Stimulated activated CD4-positive, alpha-beta T cell treated with anti-CD3 and anti-CD28 coated beads, Interleukin-2, amount 100 ng/mL, for 24 hours (primary cell): ENCODE measurements at regions not wholly inside any gene's neighbourhood (a gene's known extent, or its start where the extent isn't known, plus 50 kb on each side); places are given as distances from the start of the nearest gene placed in this dataset.

Experiments used
- DNase-seq, 2 donors: peaks; one replicate each; pipeline ENCODE4 v3.0.0-alpha.2; 2020

DNA sequence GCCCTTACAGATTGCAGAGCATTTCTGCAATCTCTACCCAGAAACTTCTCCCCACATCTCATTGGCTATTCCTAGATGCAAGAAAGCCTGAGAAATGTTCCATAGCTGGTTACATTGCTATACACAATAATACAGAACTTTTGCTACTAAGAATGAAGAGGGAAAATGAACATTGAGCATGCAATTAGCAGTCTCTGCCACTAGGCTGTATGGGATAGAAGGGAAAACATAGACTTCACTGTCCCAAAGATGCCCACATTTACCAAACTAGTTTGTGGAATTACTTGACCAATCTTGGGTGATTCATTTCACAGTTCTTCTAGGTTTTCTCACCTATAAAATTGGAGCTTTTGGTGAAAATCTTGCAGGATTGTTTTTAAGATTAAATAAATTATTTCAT, 265.7 kb upstream of the NT5C1B start:
- no peak for DNase-seq

DNA sequence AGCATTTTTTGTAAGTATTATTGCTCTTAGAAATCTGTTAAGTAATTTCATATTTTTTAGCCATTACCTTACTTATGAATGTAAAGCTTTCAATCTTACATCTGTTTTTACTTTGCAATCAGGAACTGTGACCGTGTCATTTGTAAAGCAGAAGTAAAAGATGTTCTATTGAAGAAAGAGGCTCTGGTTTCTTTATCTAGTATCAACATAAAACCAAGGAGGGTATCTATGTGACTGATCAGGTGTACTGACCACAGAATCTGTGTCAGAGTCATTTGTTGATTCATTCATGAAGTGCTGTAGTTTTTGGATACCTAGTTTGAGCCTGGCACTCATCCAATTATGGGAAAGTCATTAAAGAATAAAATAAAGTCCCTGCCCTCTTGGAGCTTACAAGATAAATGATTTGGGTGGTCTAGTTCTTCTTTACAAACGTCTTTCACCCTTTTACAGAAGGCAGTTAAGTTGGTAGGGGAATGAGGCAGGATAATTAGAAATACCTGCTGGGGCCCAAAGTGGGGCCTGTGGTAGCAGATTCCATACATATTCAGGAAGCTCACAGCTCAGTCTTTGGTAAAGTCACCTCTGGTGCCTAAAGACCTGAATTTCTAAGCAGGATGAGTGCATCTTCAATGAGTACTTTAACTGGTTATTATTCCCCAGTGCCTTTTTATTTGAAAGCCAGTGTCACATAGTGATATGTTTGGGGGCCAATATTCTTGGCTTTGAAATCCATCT, 260.6 kb upstream of the NT5C1B start:
- no peak for DNase-seq

GRCh38 chr2:18848646-18849045, 259.3 kb upstream of the NT5C1B start:
- DNase-seq = no peak

GRCh38 chr2:18845854-18846445, 256.6 kb upstream of the NT5C1B start:
- no peak for DNase-seq

DNA sequence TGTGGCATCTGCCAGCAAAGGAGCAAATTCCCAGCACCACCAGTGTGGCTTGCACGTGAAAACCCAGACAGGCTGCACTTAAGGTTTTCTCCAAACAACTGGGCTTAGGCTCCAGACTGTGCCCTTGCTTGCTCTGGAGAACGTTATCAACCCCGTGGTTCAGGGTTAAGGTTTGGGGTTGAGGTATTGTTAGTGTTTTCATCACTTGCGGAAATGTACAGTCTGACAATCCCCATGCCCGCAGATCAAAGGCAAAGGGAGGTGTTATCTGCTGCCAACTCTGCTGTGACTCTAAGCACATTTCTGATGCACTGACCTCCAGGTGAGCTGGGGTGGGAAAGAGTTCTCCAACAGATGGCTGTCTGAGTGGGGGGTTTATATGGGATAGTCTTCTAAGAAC, 253.5 kb upstream of the NT5C1B start:
- DNase-seq = no peak

- DNase-seq = no peak
Measured at GRCh38 chr2:18841248-18842150, 252.1 kb upstream of the NT5C1B start.

GRCh38 chr2:18837240-18837639, 247.9 kb upstream of the NT5C1B start:
- DNase-seq = no peak

- no peak for DNase-seq
Measured at GRCh38 chr2:18836436-18836835, 247.1 kb upstream of the NT5C1B start.

GRCh38 chr2:18835787-18836186, 246.4 kb upstream of the NT5C1B start:
- DNase-seq = no peak

DNA sequence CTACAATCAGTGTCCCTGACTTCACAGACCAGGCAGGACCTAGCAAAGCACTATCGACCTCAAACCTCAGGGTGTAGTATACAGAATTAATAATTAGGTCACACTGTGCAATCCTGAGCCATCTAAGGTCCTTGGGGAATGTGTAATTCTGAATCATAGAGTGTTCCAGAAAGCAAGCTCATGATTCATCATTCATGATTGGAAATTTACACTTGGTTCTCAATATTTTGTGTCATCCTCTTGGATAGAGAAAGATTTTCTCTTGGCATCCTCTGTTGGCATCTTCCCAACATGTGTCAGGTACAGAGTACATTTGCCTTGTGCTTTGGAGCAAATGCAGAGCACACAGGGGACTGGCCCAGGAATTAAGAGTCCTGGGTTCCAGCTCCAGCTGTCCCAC, 245.0 kb upstream of the NT5C1B start:
- DNase-seq = no peak

DNA sequence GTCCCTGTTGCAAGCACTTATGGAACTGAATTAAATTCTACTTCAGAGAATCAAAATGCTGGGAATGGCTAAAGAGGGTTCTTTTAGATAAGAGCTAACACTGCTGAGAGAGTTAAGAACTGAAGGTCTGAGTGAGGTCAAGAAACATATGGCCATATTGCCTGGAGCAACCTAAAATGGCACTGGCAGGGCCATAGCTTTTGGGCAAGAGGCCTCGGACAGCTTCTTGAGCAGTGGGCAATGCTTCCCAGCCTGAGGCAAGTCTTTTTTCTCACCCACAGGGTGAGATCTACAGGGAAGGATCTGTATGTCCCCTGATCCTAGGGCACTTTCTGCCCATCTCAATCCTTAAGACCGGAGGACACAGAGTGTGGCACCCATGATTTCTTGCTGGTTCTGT, 244.6 kb upstream of the NT5C1B start:
- no peak for DNase-seq

DNA sequence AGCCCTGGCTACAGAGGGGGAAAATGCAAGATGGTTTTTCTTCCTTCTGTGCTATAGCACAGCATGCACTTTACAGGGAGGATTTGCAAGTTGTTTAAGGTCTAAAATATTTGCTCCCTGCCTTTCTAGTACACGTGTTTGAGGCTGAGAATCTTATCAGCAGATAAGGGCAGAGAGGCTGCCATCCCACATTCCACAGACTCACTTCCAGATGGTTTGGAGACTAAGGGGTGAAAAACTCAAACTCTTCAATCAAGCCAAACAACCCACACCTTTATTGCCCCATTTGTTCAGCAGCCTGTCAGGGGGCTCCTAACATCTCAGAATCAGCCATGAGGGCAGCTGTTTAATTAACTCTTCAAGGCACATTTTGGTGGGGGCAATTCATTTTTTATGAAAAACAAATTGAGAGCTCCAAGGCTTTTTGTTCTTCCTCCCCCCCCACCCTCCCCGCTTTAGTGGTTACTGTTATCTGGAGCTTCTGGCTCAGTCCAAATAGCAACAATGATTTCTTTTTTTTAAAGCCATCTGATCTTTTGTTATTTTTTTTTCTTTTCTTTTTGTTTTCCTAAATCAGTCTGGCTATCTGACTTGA, 242.6 kb upstream of the NT5C1B start:
- no peak for DNase-seq

DNA sequence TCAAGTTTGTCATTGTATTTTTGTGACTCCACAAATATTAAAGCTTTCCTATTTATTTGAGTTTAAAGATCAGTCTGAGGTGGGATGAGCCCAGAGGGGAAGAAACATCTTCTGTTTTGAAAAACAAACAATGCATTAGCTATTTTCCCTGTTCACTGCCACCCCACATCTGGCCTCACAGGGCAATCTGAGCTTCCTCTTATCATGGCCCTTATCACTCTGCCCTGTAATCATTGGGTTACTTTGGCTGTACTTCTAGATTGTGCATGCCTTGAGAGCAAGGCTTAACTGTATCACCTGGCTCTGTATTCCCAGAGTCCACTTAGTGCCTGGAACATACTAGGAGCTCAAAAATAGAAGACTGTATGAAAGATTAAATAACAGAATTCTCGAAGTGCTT, 241.6 kb upstream of the NT5C1B start:
- DNase-seq = no peak

- no peak for DNase-seq
Measured at GRCh38 chr2:18829976-18830375, 240.6 kb upstream of the NT5C1B start.

- no peak for DNase-seq
Measured at GRCh38 chr2:18829251-18829902, 240.0 kb upstream of the NT5C1B start.

DNA sequence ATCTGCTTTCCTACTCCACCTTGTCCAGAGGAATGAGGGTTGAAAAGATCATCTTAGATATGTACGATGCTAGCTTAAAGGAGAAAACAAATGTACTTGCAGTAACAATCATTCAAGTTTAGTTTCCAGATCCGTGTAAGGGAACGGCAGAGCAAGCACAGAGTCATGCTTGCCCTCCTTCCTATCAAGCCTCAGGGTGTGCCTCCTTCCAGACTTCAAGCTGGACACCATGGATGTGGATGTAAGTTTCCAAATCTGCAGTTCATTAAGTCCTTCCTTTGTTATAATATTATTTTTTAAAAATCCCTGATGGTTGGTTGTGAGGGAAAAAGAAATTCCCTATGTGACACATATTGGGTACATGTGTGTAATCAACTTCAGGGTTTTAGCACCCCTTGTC, 238.9 kb upstream of the NT5C1B start:
- DNase-seq = no peak

DNA sequence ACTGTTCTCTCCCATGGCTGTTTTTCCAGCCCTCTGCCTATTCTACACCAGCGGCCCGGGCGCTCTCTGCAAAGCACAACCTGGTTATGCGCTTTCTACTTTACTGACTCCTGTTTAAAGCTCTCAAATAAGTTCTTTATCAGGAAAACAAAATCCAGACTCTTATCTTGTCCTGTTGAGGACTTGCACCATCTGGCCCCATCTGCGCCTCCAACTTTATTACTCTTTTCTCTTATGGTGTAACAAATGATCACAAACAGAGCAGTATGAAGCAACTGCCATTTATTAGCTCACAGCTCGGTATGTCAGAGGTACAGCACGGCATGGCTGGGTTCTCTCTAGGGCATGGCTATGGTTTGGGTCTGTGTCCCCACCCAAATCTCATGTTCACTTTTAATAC, 236.5 kb upstream of the NT5C1B start:
- no peak for DNase-seq

GRCh38 chr2:18824915-18825314, 235.5 kb upstream of the NT5C1B start:
- no peak for DNase-seq

GRCh38 chr2:18824325-18824790, 235.0 kb upstream of the NT5C1B start:
- DNase-seq = no peak

DNA sequence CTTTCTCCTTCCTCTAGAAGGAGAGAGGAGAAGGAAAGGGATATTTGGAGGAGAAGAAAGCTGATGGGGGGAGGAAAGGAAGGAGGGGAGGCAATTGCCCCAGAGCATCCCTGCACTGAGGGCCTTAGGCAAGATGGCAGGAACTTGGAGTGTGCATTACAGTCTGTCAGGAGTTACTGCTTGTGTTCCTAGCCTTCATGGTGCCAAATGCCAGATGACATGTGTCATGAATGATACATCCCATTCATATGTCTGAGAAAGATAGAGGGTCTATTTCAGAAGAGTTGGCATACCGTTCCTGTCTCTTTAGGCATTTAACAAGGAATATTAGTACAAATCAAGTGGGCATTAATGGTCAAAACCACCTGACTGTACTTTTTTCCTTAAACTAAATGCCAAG, 232.1 kb upstream of the NT5C1B start:
- no peak for DNase-seq

GRCh38 chr2:18820966-18821365, 231.6 kb upstream of the NT5C1B start:
- DNase-seq = no peak

GRCh38 chr2:18819566-18819965, 230.2 kb upstream of the NT5C1B start:
- DNase-seq = no peak

DNA sequence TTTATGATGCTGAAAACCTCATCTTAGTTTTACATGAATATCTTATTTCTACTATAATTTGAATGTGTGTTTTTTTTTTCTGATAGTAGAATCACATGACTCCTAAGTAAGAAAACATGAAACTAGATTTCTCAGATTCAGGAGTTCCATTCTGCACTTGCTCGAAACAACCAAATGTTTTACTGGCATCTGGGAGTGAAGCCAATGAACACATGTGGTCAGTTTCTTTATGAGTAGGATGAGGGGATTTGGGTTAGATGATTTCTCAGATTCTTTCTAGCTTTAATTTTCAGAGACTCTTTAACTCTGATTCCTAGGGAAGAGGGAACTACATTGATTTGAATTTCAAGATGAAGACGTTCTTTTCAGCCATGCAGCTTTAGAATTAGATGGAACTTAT, 225.0 kb upstream of the NT5C1B start:
- DNase-seq = no peak
